PC-9 (cell line): ENCODE measurements at regions not wholly inside any gene's neighbourhood (a gene's known extent, or its start where the extent isn't known, plus 50 kb on each side); places are given as distances from the start of the nearest gene placed in this dataset.

Source experiments
- BruUV-seq: library from RNA; stranded (reverse); fragments of 400-500 nt; replicated peaks from 2 replicates; lab custom pipeline; 2021; lab: Mats Ljungman, UMichigan
- CTCF ChIA-PET: fragments of 300-600 bp; sonication (Branson Sonifier 250); formaldehyde crosslinking; loops from one replicate; lab custom pipeline; 2022; ENCODE audit warnings: antibody characterized with exemption; lab: Charles Lee
- POLR2A ChIA-PET: fragments of 300-600 bp; sonication (Branson Sonifier 250); formaldehyde crosslinking; loops from one replicate; lab custom pipeline; 2022; ENCODE audit warnings: antibody characterized with exemption; ENCODE audit not compliant: unreplicated experiment; lab: Charles Lee
- DNase-seq, 2 experiments: peaks; one replicate each; pipeline versions ENCODE4 v3.0.0 to v3.0.0-alpha.2; 2015 to 2022; ENCODE audit warnings: mixed read lengths in 1 of 2
- H2AFZ ChIP-seq: fragments of 200-600 bp; sonication (generic); 2 replicates; pipeline ENCODE4 v1.8.1; 2017; ENCODE audit warnings: antibody characterized with exemption
- H3F3A ChIP-seq: fragments of 200-600 bp; sonication (generic); 2 replicates; pipeline ENCODE4 v1.8.1; 2017; ENCODE audit warnings: antibody characterized with exemption, mild to moderate bottlenecking, low read depth; ENCODE audit not compliant: insufficient read depth
- H3K27ac ChIP-seq: fragments of 200-600 bp; sonication (generic); 2 replicates; pipeline ENCODE4 v1.6.1; 2016; ENCODE audit warnings: mixed run types
- H3K27me3 ChIP-seq: fragments of 200-600 bp; sonication (generic); 2 replicates; pipeline ENCODE4 v1.6.1; 2016; ENCODE audit warnings: low read depth, mixed run types; ENCODE audit not compliant: insufficient read depth
- H3K36me3 ChIP-seq: fragments of 200-600 bp; sonication (generic); 2 replicates; pipeline ENCODE4 v1.6.1; 2016; ENCODE audit warnings: low read depth, mixed run types
- H3K4me1 ChIP-seq: fragments of 200-600 bp; sonication (generic); replicated peaks from 2 replicates; pipeline ENCODE4 v1.6.1; 2016; ENCODE audit warnings: mixed run types; ENCODE audit not compliant: insufficient read depth
- H3K4me2 ChIP-seq: fragments of 200-600 bp; sonication (generic); 2 replicates; pipeline ENCODE4 v1.6.1; 2017; ENCODE audit warnings: mixed run types
- H3K4me3 ChIP-seq: fragments of 200-600 bp; sonication (generic); 2 replicates; pipeline ENCODE4 v1.6.1; 2016; ENCODE audit warnings: mixed run types
- H3K79me2 ChIP-seq: fragments of 200-600 bp; sonication (generic); 2 replicates; pipeline ENCODE4 v1.6.1; 2017; ENCODE audit warnings: low read depth, mixed run types
- H3K9me2 ChIP-seq: fragments of 200-600 bp; sonication (generic); 2 replicates; pipeline ENCODE4 v1.8.1; 2017; ENCODE audit warnings: mild to moderate bottlenecking; ENCODE audit not compliant: insufficient read depth
- H3K9me3 ChIP-seq: fragments of 200-600 bp; sonication (generic); 2 replicates; pipeline ENCODE4 v1.8.1; 2016; ENCODE audit warnings: low read depth; ENCODE audit not compliant: insufficient read depth
- H4K20me1 ChIP-seq: fragments of 200-600 bp; sonication (generic); 2 replicates; pipeline ENCODE4 v1.8.1; 2017; ENCODE audit not compliant: insufficient read depth
- EZH2 ChIP-seq: fragments of 200-600 bp; sonication (generic); IDR thresholded peaks from 2 replicates; pipeline ENCODE4 v1.8.0; 2017; ENCODE audit warnings: antibody characterized with exemption, low read depth
- intact Hi-C: fragments of 100-400 bp; cut with micrococcal nuclease; formaldehyde crosslinking; loops from one replicate; pipeline ENCODE4 v1.10.0; 2022; ENCODE audit not compliant: unreplicated experiment
- TF ChIP-seq, protein P1 (sequence below): fragments of 200-600 bp; sonication (generic); conservative IDR thresholded peaks from 2 replicates; pipeline ENCODE4 v1.6.1; 2017; ENCODE audit warnings: mixed run types, antibody characterized with exemption, mild to moderate bottlenecking, moderate library complexity

- DNase-seq: peak; percentile 28 to 56
- Histone ChIP-seq H3K9me3 (no peaks in the 10 kb centered on the region; the same call in 1 of the 2 replicates), H3K36me3 (no peaks in the 10 kb centered on the region), H3K27me3 (no peaks in the 10 kb centered on the region), H3K4me1 (peaks cover 49% of the 10 kb centered on the region), H3F3A (peaks cover 38% of the 10 kb centered on the region), H3K79me2 (no peaks in the 10 kb centered on the region), H3K27ac (peak overlapping the region; percentile 90), H3K9me2 (no peaks in the 10 kb centered on the region), H4K20me1 (no peaks in the 10 kb centered on the region), H3K4me3 (no peak overlapping the region), H3K4me2 (peak overlapping the region; percentile 80), H2AFZ (no peak overlapping the region)
- CTCF ChIA-PET: no interaction called here
- intact Hi-C loops: loop anchor here (2.0 kb wide), 1 partner anchor 31 kb away; no protein-coding TSS in a partner anchor
- BruUV-seq: no TSS peak
- POLR2A ChIA-PET: interaction anchor here (0.7 to 0.8 kb wide), 2 partner anchors 31 to 310 kb away, joined by 4 to 5 read pairs; no protein-coding TSS in a partner anchor
- TF ChIP-seq, protein P1, sequence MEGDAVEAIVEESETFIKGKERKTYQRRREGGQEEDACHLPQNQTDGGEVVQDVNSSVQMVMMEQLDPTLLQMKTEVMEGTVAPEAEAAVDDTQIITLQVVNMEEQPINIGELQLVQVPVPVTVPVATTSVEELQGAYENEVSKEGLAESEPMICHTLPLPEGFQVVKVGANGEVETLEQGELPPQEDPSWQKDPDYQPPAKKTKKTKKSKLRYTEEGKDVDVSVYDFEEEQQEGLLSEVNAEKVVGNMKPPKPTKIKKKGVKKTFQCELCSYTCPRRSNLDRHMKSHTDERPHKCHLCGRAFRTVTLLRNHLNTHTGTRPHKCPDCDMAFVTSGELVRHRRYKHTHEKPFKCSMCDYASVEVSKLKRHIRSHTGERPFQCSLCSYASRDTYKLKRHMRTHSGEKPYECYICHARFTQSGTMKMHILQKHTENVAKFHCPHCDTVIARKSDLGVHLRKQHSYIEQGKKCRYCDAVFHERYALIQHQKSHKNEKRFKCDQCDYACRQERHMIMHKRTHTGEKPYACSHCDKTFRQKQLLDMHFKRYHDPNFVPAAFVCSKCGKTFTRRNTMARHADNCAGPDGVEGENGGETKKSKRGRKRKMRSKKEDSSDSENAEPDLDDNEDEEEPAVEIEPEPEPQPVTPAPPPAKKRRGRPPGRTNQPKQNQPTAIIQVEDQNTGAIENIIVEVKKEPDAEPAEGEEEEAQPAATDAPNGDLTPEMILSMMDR: no peak
- no peak for TF ChIP-seq EZH2
Measured at GRCh38 chr1:234533975-234534876, 55.2 kb upstream of the TARBP1 start.

- Histone ChIP-seq H3K79me2 (no peaks in the 10 kb centered on the region), H3K9me3 (no peaks in the 10 kb centered on the region; the same call in 1 of the 2 replicates), H3K36me3 (no peaks in the 10 kb centered on the region), H3K27me3 (no peaks in the 10 kb centered on the region), H3K4me2 (peak overlapping the region; percentile 80), H3K4me3 (no peak overlapping the region), H3F3A (peaks cover 38% of the 10 kb centered on the region), H3K27ac (peak overlapping the region; percentile 90), H4K20me1 (no peaks in the 10 kb centered on the region), H3K9me2 (no peaks in the 10 kb centered on the region), H3K4me1 (peaks cover 53% of the 10 kb centered on the region), H2AFZ (no peak overlapping the region)
- no TSS peak for BruUV-seq
- CTCF ChIA-PET: interaction anchor here (0.6 kb wide), 1 partner anchor 50 kb away, joined by 4 read pairs; no protein-coding TSS in a partner anchor
- TF ChIP-seq, protein P1: no peak
- TF ChIP-seq EZH2: no peak
- DNase-seq: peak in 1 of 2 experiments; percentile 77
- intact Hi-C loops: no loop called here
- POLR2A ChIA-PET: interaction anchor here (0.6 to 0.8 kb wide), 3 partner anchors 32 to 834 kb away, joined by 4 to 5 read pairs (median 5); partner anchors contain the start of gene TBCE
Measured at GRCh38 chr1:234533034-234533891, 54.3 kb upstream of the TARBP1 start.

DNA sequence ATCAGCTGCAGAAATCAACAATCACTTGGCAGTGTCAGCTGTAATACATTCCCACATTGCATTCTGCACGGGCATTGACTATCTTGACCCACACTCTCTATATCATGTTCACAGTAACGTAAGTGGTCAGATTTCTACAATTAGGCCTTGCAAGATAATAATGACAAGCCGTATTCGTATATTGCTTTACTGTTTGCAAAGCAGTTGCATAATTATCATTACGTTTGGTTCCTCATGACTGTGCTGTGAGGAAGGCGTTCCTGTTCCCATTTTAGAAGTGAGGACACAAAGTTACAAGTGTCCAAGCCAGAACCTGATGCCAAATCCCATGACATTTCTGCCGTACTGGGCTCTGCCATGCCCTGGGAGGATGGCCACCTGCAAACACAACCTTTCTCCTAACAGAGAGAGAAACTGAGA, 53.5 kb upstream of the TARBP1 start:
- H3K9me3 ChIP-seq: no peaks in the 10 kb centered on the region; the same call in 1 of the 2 replicates
- TF ChIP-seq EZH2: no peak
- TF ChIP-seq, protein P1: no peak
- no peaks in the 10 kb centered on the region for H3K27me3 ChIP-seq
- peak overlapping the region; percentile 80 for H3K4me2 ChIP-seq
- no peak for DNase-seq
- no TSS peak for BruUV-seq
- H3F3A ChIP-seq: peaks cover 38% of the 10 kb centered on the region
- intact Hi-C loops: no loop called here
- no peak overlapping the region for H3K4me3 ChIP-seq
- peaks cover 53% of the 10 kb centered on the region for H3K4me1 ChIP-seq
- POLR2A ChIA-PET: no interaction called here
- no peaks in the 10 kb centered on the region for H3K9me2 ChIP-seq
- H3K79me2 ChIP-seq: no peaks in the 10 kb centered on the region
- CTCF ChIA-PET: interaction anchor here (0.6 kb wide), 1 partner anchor 49 kb away, joined by 4 read pairs; no protein-coding TSS in a partner anchor
- H3K27ac ChIP-seq: peak overlapping the region; percentile 90
- H4K20me1 ChIP-seq: no peaks in the 10 kb centered on the region
- H2AFZ ChIP-seq: peak overlapping the region; percentile 53
- no peaks in the 10 kb centered on the region for H3K36me3 ChIP-seq
